ENCODE measurements at regions not wholly inside any gene's neighbourhood (a gene's known extent, or its start where the extent isn't known, plus 50 kb on each side); places are given as distances from the start of the nearest gene placed in this dataset.

GRCh38 chr11:115119146-115119545 is 385.1 kb downstream of the CADM1 start:
- no peaks in the 10 kb centered on the region for H3K36me3 ChIP-seq (replicated peaks; ENCODE audit: low read depth, low read length)
- H3K9me3 ChIP-seq (ENCODE audit: insufficient read depth, low read length): no peaks in the 10 kb centered on the region
- no peak overlapping the region for H3K27ac ChIP-seq (ENCODE audit: low read length)
- TF ChIP-seq CTCF (IDR thresholded peaks at IDR 0.05; ENCODE audit: low read depth, low read length) (no peak), EZH2phosphoT487 (IDR thresholded peaks at IDR 0.05; ENCODE audit: low read depth) (no peak)
- H3K4me2 ChIP-seq (ENCODE audit: low read length): no peak overlapping the region
- H4K20me1 ChIP-seq (ENCODE audit: insufficient read depth, low read length): no peaks in the 10 kb centered on the region
- no peaks in the 10 kb centered on the region for H3K4me1 ChIP-seq (ENCODE audit: low read length)
- no peaks in the 10 kb centered on the region for H3K79me2 ChIP-seq (ENCODE audit: low read length)
- no peak overlapping the region for H3K4me3 ChIP-seq (ENCODE audit: low read length)
- H3K9ac ChIP-seq (ENCODE audit: low read length): no peak overlapping the region
- H3K27me3 ChIP-seq (ENCODE audit: low read depth, low read length): peaks cover 15% of the 10 kb centered on the region
- H2AFZ ChIP-seq (ENCODE audit: low read depth, low read length): no peak overlapping the region
